CD4-positive, alpha-beta T cell treated with Interleukin-4 for 1 hour (primary cell): ENCODE measurements at regions not wholly inside any gene's neighbourhood (a gene's known extent, or its start where the extent isn't known, plus 50 kb on each side); places are given as distances from the start of the nearest gene placed in this dataset.
"Not testable (repeated sequence)": the region's sequence is repeated elsewhere in the genome, so short reads cannot be mapped to it uniquely, and the experiment has no call there.

ENCODE experiments used
- DNase-seq, 2 donors: peaks; one replicate each; pipeline ENCODE4 v3.0.0-alpha.2; 2020 to 2022

DNA sequence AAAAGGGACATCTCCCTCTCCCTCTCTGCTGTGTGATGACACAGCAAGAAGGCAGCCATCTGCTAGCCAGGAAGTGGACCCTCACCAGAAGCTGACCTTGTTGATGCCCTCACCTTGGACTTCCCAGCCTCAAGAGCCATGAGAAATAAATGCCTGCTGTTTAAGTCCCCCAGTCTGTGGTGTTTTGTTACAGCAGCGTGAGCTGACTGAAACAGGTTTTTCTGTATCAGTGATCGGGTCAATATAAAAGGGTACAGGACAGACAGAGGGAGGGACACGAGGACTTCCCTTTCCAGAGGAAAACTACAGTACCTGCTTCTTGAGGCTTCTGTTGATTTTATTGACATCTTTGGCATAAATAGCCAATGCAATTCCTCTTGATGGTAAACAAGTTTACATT is 510.3 kb upstream of the CHAC2 start:
- DNase-seq = no peak

DNA sequence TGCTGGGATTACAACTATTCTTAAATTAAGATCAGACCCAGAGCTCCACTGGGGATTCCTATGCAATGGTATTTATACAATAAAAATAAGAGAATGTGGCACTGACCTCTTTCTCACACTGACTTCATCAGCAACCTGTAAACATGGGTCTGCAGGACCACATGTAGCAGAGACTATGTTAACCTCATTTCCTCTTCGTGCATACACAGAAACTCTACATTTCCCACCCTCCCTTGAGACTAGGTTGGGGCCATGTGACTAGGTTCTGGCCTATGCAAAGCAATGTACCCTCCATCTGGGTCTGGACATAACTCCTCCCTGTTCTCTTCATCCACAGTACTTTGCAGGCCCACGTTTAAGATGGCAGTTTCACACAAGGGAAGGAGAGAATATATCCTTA is 514.4 kb upstream of the CHAC2 start:
- no peak for DNase-seq

DNA sequence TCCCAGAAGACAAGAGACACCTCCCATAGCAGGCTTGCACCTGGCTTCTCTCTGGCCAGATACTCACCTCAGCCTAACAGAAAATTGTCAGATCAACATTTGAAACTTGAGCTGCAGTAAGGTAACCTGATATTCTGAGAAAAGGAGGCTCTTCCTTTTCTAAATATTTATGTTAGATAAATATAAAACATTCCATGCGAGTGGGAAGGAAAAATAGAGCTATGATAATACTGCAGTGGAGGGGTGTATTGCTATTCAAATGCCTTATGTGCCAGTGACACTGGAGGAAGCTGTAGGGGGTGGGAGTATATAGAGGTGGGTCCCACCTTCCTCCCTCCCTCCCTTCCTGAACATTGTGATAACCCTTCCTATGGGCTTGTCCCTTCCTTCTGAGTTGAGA is 515.5 kb upstream of the CHAC2 start:
- no peak for DNase-seq

DNA sequence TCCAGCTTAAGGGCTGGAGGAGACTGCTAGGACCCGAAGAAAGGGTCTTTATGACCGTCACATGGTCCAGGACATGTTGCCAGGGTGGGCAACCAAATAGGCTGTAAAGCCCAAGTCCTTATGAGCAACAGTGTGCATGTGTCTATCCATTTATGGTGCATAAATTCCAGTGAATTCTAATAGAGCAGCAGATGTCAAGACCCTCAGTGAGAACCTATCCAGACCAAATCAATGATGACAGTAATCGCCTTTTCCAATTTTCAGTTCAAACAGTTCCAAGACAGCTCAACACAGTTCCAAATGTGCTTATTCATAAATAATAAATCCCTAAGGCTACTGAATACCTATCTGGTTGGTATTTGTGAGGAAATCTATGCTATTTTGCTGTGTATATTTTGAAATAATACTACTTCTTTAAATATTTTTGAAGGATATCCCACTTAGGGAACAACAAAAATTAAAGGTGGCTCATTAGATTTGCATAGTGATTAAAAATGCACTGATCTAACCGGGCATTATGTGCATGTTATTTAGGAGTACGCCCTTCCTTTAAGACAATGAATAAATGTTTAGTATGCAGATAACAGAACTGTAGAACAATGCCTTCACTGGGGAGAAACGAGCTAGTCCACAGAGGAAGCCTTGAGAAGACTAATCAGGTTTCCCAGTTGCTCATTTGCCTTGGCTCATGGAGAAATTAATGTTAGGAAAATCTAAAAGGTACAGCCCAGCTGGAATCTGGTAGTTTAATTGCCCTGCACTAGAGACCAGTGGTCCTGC is 519.5 kb upstream of the CHAC2 start:
- no peak for DNase-seq

DNA sequence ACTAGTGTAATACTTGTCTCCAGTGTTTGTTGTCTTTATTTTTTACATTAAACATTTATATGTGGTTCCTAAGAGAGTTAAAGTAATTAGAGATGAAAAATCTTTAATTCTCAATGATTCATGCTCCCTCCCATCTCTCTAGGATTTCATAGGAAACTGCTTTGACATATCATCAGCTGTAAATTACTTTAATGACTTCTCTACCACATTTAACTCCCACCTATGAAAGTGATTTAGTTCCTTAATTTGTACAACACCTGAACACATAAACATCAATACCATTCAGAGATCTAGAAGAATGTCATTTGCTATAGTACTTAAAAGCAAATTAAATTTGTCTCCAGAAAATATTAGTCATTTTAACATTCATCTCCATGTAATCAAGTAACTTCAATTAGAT is 524.2 kb upstream of the CHAC2 start:
- DNase-seq = no peak

DNA sequence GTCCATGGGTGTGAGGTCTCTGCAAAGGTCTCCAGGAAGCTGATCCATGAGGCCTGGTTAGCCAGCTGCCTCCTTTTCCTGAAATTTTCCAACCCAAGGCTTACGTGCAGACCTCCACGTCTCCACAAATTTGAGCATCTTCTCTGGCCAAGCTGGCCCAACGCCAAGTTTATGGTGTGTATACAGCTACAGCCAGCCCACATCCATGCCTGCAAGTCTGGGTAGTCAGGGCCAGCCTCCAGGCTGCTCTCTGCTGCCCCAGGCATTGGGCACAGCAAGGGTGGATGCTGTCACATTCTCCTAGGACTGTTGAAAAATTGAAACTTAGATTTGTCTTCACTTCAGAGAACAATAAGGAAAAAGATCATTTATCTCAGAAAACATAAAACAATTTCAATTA is 525.5 kb upstream of the CHAC2 start:
- DNase-seq = no peak

DNA sequence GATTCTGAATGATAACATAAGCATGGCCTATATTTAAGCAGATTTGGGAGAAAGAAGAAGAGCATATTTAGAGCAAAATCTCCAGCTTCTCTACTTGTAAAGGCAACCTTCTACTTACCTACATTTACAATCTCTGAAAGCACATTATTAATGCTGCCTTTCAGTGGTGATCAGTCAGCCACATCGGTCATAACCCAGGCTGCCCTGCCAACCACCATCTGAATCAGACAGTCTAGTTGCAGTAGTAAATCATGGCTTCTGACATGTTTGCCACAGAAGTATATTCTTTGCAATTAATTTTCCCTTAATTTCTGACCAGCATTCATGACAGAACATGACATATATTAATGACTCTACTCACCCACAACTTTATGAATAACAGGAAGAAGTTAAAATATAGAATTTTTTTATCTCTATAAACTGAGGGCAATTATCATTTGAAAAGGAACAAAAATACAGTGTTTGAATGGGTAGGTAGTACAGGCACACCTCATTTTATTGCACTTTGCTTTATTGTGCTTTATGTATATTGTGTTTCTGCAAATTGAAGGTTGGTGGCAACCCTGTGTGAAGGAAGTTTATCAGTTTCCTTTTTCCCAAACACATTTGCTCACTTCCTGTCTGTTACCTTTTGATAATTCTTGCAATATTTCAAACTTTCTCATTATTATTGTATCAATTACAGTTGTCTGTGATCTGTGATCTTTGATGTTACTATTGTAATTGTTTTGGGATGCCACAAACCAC is 531.6 kb upstream of the CHAC2 start:
- no peak for DNase-seq

DNA sequence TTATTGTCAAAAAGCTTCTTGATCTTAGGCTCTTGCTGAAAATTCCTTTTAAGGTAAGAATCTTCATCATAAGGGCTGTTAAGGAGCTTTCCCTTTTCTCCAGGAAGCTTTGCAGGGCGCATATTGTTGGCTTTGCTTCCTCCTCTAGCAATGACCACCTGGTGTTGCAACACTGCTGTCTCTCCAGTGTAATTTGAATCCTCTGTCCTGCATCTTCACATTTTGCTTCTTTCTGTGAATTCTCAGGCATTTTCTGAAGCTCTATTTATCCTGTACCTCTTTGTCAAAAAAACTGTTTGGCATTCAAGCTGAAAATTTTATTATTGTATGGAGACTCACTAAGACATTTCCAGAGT is 533.1 kb upstream of the CHAC2 start:
- no peak for DNase-seq

DNA sequence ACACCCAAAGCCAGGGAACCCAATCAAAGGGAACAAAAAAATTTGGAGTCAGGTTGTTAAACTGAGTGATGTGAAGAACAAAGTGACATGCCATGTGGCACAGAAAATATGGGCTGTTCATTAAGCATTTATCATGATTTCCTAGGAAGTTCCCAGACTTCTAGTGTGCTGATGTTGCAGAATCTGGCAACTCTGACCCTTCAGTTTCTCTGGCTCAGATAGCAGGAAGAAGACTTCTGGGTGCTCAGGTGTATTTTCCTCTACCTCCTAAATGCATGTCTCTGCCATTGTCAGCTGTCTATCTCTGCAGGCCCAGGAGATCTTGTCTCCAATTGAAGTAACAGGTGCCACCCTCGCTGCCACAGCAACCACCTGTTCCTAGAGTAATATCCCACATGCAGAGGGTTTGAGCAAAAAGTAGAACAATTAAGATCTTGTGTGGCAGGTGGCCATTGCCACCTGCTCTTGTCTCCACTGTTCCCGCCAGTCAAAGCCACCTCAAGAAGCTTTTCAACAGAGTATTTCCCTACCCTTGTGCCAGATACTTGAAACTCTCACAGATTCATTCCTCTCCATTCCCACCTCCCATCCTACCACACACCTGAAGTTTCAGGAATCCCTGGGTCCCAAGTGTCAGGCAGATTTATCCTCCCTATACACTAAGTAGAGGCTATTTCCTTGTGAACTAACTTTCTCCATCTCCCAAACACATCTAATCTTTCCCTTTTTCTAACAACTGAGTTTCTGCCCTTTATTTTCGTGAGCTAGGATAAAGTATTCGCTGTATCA is 533.7 kb upstream of the CHAC2 start:
- no peak for DNase-seq

DNA sequence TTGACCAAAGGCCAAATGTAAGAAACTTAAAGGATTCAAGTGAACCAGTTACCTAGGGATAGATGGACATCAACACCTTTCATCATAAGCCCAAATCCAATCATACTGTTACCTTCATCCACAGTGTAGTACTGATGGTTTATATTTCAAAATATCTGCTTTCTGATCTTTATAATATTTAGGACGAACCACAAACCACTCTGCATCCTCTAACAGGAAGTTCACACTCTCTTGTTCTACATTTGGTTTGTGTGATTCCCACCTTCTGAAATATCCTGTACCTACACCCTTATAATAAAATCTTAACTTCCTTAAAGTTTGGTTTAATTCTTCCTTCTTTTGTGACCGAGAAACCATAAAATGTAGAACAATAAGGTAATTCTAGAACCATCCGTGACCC is 535.7 kb upstream of the CHAC2 start:
- peak in 1 of 2 donors; percentile 2 for DNase-seq

DNA sequence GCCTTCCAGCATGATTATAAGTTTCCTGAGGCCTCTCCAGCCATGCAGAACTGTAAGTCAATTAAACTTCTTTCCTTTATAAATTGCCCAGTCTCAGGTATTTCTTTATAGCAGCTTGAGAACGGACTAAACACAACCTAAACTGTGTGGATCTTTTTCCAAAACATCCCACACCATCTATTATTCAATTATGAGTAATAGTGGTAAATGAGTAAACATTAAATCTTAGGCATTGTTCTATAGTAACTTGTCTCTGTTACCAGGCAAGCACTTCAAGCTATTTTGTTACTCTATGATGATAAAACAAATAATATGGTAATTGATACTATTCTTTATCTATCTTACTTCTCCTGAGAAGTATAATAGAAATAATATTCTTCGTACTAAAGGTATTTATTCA is 536.9 kb upstream of the CHAC2 start:
- DNase-seq = no peak

DNA sequence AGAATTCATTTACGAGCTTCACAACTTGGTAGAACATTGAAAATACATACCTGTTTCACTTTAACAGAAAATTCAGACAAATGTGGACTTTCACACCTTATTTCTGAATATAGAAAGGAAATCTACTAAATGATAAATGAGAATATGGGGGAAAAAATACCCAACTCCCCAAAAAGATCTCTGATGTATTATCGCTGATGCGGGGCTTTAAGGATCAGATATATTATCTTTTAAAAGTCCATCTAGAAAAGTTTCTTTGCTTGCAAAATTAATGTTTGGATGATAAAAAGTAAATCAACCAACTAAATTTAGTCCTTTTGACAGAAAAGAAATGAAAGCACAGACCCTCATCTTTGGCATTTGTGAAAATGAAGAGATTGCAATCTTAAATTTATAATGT is 540.1 kb upstream of the CHAC2 start:
- DNase-seq = no peak

DNA sequence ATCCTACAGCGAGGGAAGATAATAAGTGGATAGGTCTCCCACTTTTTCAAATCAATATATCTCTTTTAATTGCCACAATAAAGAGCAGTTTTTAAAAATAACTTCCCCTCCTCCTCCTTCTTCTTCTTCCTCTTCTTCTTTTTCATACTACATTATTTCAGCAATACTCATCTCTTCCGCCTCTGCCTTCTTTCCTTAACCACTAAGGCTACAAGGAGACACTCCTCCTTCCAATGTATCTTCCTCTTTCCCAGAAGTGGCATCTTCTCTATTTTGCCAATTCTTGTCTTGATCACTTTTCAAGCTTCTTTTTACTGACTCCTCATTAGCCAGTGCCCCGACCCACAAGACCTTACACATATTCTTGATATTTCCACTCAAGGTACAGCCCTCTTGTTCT is 546.6 kb upstream of the CHAC2 start:
- DNase-seq = no peak

DNA sequence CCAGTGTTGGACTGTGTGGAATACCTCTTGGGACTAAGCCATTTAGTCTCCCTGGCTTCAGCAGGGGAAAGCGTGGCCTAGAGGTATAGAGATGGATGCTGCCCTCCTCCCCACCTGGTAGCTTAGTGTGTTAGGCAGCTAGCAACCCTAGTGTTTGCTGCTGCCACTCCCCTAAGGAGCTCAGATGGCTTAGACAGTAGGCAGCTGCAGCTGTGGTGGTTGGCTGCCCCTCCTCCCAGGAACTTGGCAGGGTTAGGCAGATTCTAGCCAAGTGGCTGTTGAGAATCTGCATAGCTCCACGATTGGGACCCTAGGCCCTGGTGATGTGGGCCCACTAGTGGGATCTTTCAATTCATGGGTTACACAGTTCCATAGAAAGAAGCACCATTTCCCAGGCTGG is 550.4 kb upstream of the CHAC2 start:
- DNase-seq = no peak

DNA sequence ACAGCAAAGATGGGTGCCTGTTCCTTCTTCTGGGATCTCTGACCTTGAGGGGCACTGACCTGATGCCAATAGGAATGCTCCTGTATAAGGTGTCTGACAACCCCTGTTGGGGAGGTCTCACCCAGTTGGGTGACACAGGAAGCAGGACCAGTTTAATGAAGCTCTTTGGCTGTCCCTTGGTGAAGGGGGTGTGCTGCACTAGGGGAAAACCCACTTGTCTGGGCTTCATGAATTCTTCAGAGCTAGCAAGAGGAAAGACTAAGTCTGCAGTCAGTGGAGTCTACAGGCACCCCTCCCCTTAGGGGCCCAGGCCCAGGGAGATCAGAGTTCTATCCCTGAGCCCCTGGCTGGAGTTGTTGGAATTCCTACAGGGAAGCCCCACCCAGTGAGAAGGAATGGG is 550.8 kb upstream of the CHAC2 start:
- DNase-seq = no peak

DNA sequence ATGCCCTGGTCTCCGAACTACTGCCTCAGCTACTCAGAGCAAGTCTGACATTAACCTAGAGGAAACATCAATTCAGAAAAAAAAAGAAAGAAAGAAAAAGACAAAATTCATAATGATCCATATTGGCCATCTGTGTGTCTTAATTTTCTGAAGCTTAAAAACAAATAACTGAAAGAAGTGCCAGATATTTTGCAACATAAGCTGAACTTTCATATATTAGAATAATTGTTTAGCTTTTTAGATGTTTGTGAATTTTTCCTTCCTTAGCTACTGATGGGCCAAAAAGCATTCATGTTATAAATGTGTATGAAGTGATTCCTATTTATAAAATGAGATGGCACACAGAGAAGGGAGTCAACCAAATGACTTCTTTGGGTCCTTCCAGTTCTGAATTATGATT is 555.0 kb upstream of the CHAC2 start:
- no peak for DNase-seq

DNA sequence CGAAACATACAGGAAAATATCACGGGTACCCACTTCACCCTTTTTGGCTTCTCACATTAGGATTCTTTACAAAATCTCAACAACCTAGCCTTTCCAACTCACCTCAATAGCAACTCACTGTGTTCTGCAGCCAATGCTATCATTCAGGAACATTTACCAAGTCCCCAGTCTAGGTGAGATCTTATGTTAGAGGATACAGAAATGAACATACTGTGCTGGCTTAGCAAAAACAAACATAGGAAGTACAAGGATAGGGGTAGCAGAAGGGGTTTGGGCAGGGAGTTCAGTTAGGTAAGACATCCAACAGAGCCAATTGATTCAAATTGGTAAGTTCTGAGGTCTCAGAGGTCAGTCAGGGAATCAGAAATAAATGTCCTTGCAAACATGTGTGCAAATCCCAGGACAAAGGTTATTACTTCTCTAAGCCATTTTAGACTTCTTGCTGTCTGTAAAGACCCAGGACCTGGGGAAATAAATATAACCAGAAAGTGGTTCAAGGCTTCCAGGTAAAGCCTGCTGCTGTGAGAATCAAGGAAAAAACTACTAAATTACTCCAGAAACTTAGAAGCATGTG is 556.3 kb upstream of the CHAC2 start:
- DNase-seq = no peak

DNA sequence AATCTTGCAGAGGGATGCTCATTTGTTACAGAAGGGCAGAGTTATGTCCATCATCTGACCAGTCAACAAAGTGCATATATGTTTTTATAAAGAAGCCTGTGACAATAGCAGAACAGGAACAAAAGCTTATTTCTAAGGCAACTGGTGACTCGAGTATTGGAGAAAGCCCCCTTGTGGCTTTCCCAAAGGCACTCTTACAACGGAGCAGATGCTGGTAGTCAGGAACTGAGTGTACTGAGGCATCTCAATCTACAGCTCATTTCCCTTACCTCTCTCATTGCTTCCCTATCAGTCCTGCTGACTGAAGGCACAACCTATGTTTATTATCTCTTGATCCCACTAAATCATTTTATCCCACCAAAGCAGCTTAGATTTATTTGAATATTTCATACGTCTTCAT is 557.1 kb upstream of the CHAC2 start:
- no peak for DNase-seq

DNA sequence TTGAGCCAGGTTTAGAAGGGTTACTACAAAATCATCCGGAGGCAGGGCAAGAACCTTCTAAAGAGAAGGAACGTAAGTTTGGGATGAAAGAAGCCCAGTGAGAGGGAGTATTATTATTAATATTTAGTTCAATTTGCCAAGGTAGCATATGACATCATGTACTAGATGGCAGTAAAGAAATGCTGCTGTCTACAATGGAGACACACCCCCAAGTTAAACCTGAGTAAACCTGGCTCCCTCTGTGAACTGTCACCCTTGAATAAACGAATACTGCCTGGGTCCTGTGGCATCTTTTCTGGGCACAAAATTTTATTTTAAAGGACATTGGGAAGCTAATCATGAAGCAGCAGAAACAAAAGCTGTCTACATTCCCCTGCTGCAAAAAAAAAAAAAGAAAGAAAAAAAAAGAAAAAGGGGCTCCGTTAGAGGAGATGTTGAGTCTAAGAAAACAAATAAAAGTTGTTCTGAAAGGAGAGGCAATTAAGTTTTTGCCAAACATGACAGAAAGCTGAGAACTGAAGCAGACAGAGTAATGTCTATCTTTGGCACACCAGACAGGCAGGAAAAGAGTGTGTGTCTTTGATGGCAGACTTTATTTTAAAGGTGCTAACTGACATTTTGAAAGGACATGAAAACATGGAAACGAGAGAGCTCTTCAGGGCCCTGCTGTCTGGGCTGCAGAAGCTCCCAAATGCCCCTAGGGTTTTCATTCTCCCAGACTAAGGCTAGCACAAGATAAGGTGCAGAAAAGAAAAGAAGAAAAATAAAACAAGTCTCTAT is 557.7 kb upstream of the CHAC2 start:
- DNase-seq = no peak

DNA sequence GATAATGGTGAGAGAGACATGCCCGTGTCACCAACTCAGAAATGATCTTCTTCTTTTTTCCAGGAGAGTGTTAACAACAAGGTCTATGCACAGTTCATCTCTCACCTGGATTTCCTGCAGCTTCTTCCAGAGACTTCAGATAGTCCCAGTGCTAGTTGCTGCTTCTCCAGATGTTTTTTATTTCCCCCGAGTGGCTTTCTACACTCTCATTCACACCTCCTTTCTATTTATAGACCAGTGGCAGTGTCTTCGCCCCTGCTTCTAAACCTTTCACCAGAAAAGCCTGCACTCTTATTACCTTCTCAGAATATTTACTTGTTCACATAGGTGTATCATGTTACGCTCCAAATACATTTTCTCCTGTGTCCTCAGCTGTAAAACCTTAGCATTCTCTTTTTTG is 558.8 kb upstream of the CHAC2 start:
- DNase-seq = no peak

DNA sequence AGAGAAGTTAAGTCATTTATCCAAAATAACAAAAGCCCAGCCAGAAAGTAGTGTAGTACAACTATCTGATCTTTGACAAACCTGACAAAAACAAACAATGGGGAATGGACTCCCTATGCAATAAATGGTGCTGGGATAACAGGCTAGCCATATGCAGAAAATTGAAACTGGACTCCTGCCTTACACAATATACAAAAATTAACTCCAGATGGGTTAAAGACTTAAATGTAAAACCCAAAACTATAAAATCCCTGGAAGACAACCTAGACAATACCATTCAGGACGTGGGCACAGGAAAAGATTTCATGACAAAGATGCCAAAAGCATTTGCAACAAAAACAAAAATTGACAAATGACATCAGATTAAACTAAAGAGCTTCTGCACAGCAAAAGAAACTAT is 561.4 kb upstream of the CHAC2 start:
- not testable (repeated sequence) for DNase-seq

DNA sequence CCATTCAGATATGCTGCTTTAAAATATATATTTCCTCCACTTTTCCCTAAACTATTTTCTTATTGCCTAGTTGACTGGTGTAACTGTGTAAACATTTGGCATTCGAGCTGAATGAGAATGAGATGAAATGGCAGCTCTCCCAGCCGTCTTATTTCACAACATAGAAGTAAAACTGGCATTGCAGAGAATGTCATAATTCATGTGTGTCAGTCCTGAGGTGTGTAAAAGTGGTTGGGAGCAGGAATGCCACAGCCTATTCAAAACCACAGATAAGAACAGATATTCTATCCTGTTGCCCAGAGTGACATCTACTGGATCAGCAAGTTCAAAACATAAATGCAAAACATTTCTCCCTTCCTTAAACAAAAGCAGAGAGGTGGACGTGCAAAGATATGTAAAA is 565.5 kb upstream of the CHAC2 start:
- no peak for DNase-seq

DNA sequence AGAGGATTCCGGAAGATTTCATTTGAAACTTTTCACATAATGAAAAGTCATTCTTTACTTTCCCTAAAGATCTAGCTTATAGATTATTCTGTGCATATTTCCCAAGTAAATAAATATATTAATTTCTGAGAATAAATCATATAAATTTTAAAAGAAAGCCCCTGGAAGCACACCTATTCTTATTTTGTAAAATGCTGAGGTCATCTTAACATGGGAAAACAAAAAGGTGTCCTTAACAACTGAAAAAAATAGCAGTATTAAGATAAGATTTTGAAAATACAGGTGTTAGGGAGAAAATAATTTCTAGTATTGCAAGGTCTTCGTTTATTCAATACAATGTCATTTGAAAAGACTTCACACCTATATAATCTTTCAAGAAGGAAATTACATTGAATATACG is 567.5 kb upstream of the CHAC2 start:
- no peak for DNase-seq
